ENCODE measurements at regions not wholly inside any gene's neighbourhood (a gene's known extent, or its start where the extent isn't known, plus 50 kb on each side); places are given as distances from the start of the nearest gene placed in this dataset.
A peak's percentile ranks its signal among the peaks of the same experiment; 100 is the strongest.

DNA sequence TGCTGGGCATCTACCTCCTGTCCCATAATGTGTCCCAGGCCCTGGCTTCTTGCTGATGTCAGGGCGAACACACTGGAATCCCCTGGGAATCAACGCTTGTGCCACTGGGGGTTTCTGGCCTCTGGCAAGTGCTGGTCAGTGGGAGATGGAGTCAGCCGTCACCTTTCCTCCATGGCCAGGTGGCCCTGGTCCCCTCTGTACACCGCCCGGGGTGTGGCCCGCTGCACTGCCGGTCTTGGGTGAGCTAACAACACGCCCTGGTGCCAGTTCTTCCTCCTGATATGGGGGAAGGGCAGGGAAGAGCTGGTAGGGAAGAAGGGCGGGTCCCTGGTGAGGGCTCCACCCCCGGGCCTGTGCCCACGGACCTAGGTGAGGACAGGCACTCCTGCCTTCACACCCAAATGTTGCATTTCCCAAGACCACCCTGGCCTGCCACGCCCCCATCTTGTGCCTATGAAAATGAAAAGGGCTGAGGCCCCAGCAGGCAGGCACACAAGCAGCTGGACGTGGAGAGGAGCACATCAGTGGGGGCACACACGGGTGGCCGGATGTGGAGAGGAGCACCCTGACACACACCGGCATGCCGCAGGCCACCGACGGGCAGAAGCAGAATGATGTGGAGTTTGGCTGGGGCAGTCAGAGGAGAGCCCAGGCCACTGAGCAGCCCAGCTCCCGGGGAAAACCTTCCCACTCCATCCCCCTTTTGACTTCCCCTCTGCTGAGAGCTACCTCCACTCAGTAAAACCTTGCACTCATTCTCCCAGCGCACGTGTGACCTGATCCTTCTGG, 140.5 kb downstream of the ASB1 start:
- no peak for DNase-seq (ENCODE audit: low read depth)
- TF ChIP-seq CTCF (IDR thresholded peaks at IDR 0.05; ENCODE audit: low read length, missing control alignments) = no peak
- no peak overlapping the region for H3K4me3 ChIP-seq (replicated peaks; ENCODE audit: low read depth, low read length)

DNA sequence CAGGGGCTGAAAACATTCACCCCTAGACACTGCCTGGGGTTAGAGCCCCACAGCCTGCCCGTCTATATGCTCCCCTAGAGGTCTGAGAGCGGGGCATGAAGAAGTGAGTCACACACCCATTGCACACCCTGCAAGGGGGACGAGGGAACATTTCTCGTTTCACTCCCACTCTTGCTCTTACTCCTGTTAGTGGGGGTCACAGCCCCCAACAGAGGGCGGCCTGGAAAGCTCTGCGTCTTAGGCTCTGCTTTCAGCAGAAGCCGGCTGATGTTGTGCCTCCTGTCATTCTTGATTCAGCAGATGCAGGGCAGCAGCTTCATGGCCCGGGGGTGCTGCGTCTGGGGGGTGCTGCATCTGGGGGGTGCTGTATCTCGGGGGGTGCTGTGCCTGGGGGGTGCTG, 141.3 kb downstream of the ASB1 start:
- no peak overlapping the region for H3K4me3 ChIP-seq (replicated peaks; ENCODE audit: low read depth, low read length)
- no peak for TF ChIP-seq CTCF (IDR thresholded peaks at IDR 0.05; ENCODE audit: low read length, missing control alignments)

DNA sequence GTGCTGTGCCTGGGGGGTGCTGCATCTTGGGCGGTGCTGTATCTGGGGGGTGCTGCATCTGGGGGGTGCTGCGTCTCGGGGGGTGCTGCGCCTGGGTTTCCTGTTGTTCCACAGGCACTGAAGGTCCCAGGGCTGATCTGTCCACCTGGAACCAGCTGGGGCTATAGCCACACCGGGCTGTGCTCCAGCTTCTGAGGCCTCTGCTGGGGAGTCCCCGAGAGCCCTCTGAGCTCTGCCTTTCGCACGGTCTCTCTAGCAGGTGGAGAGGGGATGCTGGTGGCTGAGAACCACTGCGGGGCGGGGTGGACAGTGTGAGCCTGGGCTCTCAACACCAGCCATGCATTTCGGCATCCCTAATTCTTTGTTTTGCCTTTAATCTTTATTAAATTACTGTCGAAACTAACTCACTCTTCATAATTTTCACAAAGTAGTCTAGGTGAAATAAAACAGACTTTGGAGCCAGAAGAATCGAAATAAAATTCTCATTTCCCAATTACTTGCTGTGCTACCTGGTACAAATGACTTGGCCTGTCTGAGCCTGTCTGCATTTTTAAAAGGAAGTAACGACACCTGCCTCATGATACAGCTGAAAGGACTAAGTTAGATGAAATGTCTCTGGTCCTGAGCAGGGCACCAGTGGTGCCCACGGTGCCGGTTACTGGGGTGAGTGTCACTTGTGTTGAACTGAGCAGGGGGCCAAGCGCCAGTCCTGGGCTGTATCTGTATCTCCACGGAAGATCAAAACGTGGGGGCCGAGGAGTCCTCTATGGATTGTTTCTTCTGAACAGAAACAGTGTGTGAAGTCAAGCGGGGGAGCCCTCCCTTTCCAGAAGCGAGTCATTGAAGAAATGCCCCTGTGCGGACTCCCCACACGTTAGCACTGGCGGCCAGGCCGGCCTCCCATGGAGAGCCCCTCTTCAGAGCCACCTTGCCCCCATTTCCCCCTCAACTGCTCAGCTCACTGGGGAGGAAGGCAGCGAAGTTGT, 142.0 kb downstream of the ASB1 start:
- H3K4me3 ChIP-seq (replicated peaks; ENCODE audit: low read depth, low read length) = no peak overlapping the region
- TF ChIP-seq CTCF (IDR thresholded peaks at IDR 0.05; ENCODE audit: low read length, missing control alignments) = no peak
- DNase-seq (ENCODE audit: low read depth) = no peak

More for the DNA sequence above, 141.3 kb downstream of the ASB1 start:
- DNase-seq (ENCODE audit: low read depth) = no peak

GRCh38 chr2:238569507-238570195, 142.9 kb downstream of the ASB1 start:
- TF ChIP-seq CTCF (IDR thresholded peaks at IDR 0.05; ENCODE audit: low read length, missing control alignments) = no peak
- no peak overlapping the region for H3K4me3 ChIP-seq (replicated peaks; ENCODE audit: low read depth, low read length)
- peak; percentile 13 for DNase-seq (ENCODE audit: low read depth)

DNA sequence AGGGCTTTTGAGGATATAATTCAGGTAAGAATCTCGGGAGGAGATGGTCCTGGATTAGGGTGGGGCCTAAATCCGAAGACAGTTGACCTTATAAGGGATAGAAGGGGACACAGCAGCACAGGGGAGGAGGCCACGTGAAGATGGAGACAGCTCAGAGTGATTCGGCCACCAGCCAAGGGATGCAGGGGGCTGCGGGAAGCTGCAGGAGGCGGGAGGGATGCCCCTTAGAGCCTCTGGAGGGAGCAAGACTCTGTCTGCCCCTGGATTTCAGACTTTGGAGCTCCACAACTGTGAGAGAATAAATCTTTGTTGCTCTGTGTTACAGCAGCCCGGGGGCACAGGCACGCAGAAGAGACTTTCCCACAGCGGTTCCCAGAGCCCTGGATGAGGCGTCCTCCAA, 143.7 kb downstream of the ASB1 start:
- no peak for TF ChIP-seq CTCF (IDR thresholded peaks at IDR 0.05; ENCODE audit: low read length, missing control alignments)
- H3K4me3 ChIP-seq (replicated peaks; ENCODE audit: low read depth, low read length) = no peak overlapping the region
- DNase-seq (ENCODE audit: low read depth) = no peak

DNA sequence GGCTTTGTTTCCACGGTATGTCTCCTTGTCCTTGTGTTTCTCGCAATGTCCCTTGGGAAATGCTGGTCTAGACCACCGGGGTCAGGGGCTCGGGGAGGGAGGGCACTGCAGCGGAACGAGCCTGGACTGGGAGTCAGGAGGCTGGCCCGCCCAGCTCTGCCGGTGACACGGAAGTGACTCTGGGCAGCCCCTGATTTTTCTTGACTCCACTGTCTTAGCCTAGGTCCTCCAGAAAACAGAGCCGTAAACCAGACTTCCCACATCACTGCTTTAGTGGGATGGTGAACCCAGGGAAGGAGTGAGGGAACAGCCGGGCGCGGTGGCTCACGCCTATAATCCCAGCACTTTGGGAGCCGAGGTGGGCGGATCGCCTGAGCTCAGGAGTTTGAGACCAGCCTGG, 144.2 kb downstream of the ASB1 start:
- TF ChIP-seq CTCF (IDR thresholded peaks at IDR 0.05; ENCODE audit: low read length, missing control alignments) = no peak
- no peak for DNase-seq (ENCODE audit: low read depth)
- no peak overlapping the region for H3K4me3 ChIP-seq (replicated peaks; ENCODE audit: low read depth, low read length)
